HEK293 (cell line): ENCODE measurements at regions not wholly inside any gene's neighbourhood (a gene's known extent, or its start where the extent isn't known, plus 50 kb on each side); places are given as distances from the start of the nearest gene placed in this dataset.

Source experiments
- CTCF ChIA-PET: fragments of 350-600 bp; formaldehyde crosslinking; extraction: SDS; loops from one replicate; lab custom pipeline; 2021; ENCODE audit warnings: antibody characterized with exemption; lab: Yijun Ruan, JAX
- POLR2A ChIA-PET: fragments of 300-600 bp; formaldehyde crosslinking; extraction: SDS; loops from one replicate; lab custom pipeline; 2020; ENCODE audit warnings: antibody characterized with exemption, inconsistent platforms; lab: Yijun Ruan, JAX
- H3K27ac ChIP-seq: fragments of 200-500 bp; sonication (Bioruptor generic); 2 replicates; pipeline ENCODE4 v1.5.1; 2014; ENCODE audit warnings: low read depth, low read length, control low read depth, inconsistent platforms; ENCODE audit errors: extremely low read depth
- H3K36me3 ChIP-seq, 2 experiments: fragments of 200-500 bp in 1 of 2; sonication (Bioruptor generic) in 1 of 2; 1 replicate in 1 of 2; 2 replicates in 1 of 2; pipeline ENCODE4 v1.5.1; 2014 to 2017; ENCODE audit warnings: inconsistent platforms in 2 of 2, low read length in 2 of 2; ENCODE audit not compliant: control insufficient read depth in 2 of 2, insufficient read depth in 1 of 2
- H3K4me1 ChIP-seq: fragments of 200-500 bp; sonication (Bioruptor generic); 2 replicates; pipeline ENCODE4 v1.5.1; 2014; ENCODE audit warnings: mild to moderate bottlenecking, low read length, inconsistent platforms; ENCODE audit not compliant: control insufficient read depth, insufficient read depth
- H3K4me3 ChIP-seq: 2 replicates; pipeline ENCODE4 v1.5.1; 2011; ENCODE audit warnings: low read depth, mild to moderate bottlenecking, control low read depth, low read length, moderate library complexity
- H3K9me3 ChIP-seq: fragments of 200-500 bp; sonication (Bioruptor generic); 2 replicates; pipeline ENCODE4 v1.5.1; 2014; ENCODE audit warnings: low read depth, low read length, inconsistent platforms; ENCODE audit not compliant: control insufficient read depth, insufficient read depth
- BCL6B ChIP-seq: fragments of 450-650 bp; formaldehyde crosslinking; IDR thresholded peaks from 2 replicates; pipeline ENCODE4 v1.5.1; 2017; ENCODE audit warnings: missing biosample characterization, missing genetic modification characterization
- ELK4 ChIP-seq: IDR thresholded peaks from 2 replicates; pipeline ENCODE4 v1.6.1; 2011; ENCODE audit warnings: mild to moderate bottlenecking, low read depth, low read length, borderline replicate concordance
- GLIS2 ChIP-seq: fragments of 450-650 bp; formaldehyde crosslinking; IDR thresholded peaks from 2 replicates; pipeline ENCODE4 v1.5.1; 2016; ENCODE audit warnings: missing biosample characterization, missing genetic modification characterization
- INSM2 ChIP-seq: fragments of 450-650 bp; formaldehyde crosslinking; IDR thresholded peaks from 2 replicates; pipeline ENCODE4 v1.5.1; 2016; ENCODE audit warnings: missing biosample characterization, missing genetic modification characterization
- KLF8 ChIP-seq: fragments of 450-650 bp; formaldehyde crosslinking; IDR thresholded peaks from 2 replicates; pipeline ENCODE4 v1.5.1; 2016; ENCODE audit warnings: missing biosample characterization, missing genetic modification characterization
- PBX3 ChIP-seq: sonication (generic); formaldehyde crosslinking; IDR thresholded peaks from 2 replicates; pipeline ENCODE4 v1.8.1; 2022; ENCODE audit warnings: mild to moderate bottlenecking, moderate library complexity, missing genetic modification reagents
- RBAK ChIP-seq: fragments of 450-650 bp; formaldehyde crosslinking; IDR thresholded peaks from 2 replicates; pipeline ENCODE4 v1.5.1; 2016; ENCODE audit warnings: missing biosample characterization, missing genetic modification characterization
- REPIN1 ChIP-seq: fragments of 450-650 bp; formaldehyde crosslinking; IDR thresholded peaks from 2 replicates; pipeline ENCODE4 v1.5.1; 2017; ENCODE audit warnings: missing biosample characterization, missing genetic modification characterization, low read depth
- SETDB1 ChIP-seq: IDR thresholded peaks from one replicate; pipeline ENCODE4 v1.6.1; 2017; ENCODE audit warnings: mild to moderate bottlenecking, low read length, moderate library complexity, mixed read lengths; ENCODE audit not compliant: insufficient read length
- ZBTB1 ChIP-seq: fragments of 450-650 bp; formaldehyde crosslinking; IDR thresholded peaks from 2 replicates; pipeline ENCODE4 v1.5.1; 2016; ENCODE audit warnings: missing biosample characterization, missing genetic modification characterization
- ZBTB11 ChIP-seq: fragments of 450-650 bp; formaldehyde crosslinking; conservative IDR thresholded peaks from 2 replicates; pipeline ENCODE4 v1.5.1; 2016; ENCODE audit warnings: low read depth, missing biosample characterization, missing genetic modification characterization
- ZFP3 ChIP-seq: fragments of 450-650 bp; formaldehyde crosslinking; IDR thresholded peaks from 2 replicates; pipeline ENCODE4 v1.5.1; 2016; ENCODE audit warnings: low read depth, missing biosample characterization, missing genetic modification characterization
- ZNF114 ChIP-seq: fragments of 450-650 bp; formaldehyde crosslinking; IDR thresholded peaks from 2 replicates; pipeline ENCODE4 v1.5.0; 2017; ENCODE audit warnings: missing biosample characterization, missing genetic modification characterization
- ZNF121 ChIP-seq: fragments of 450-650 bp; formaldehyde crosslinking; IDR thresholded peaks from 2 replicates; pipeline ENCODE4 v1.5.1; 2016; ENCODE audit warnings: missing biosample characterization, missing genetic modification characterization
- ZNF138 ChIP-seq: fragments of 450-650 bp; formaldehyde crosslinking; IDR thresholded peaks from 2 replicates; pipeline ENCODE4 v1.5.1; 2016; ENCODE audit warnings: missing biosample characterization, missing genetic modification characterization, borderline replicate concordance
- ZNF16 ChIP-seq: fragments of 450-650 bp; formaldehyde crosslinking; IDR thresholded peaks from 2 replicates; pipeline ENCODE4 v1.5.1; 2016; ENCODE audit warnings: low read depth, missing biosample characterization, missing genetic modification characterization
- ZNF174 ChIP-seq: fragments of 450-650 bp; formaldehyde crosslinking; IDR thresholded peaks from 2 replicates; pipeline ENCODE4 v1.5.0; 2017; ENCODE audit warnings: missing biosample characterization, mild to moderate bottlenecking, missing genetic modification characterization
- ZNF2 ChIP-seq: fragments of 450-650 bp; formaldehyde crosslinking; IDR thresholded peaks from 2 replicates; pipeline ENCODE4 v1.5.1; 2016; ENCODE audit warnings: missing biosample characterization, missing genetic modification characterization
- ZNF266 ChIP-seq: fragments of 450-650 bp; formaldehyde crosslinking; IDR thresholded peaks from 2 replicates; pipeline ENCODE4 v1.5.1; 2016; ENCODE audit warnings: missing biosample characterization, missing genetic modification characterization, low read depth
- ZNF610 ChIP-seq: fragments of 450-650 bp; formaldehyde crosslinking; IDR thresholded peaks from 2 replicates; pipeline ENCODE4 v1.5.1; 2016; ENCODE audit warnings: missing biosample characterization, missing genetic modification characterization, borderline replicate concordance
- ZNF623 ChIP-seq: fragments of 450-650 bp; formaldehyde crosslinking; IDR thresholded peaks from 2 replicates; pipeline ENCODE4 v1.5.1; 2016; ENCODE audit warnings: missing biosample characterization, missing genetic modification characterization
- ZNF701 ChIP-seq: fragments of 450-650 bp; formaldehyde crosslinking; IDR thresholded peaks from 2 replicates; pipeline ENCODE4 v1.5.1; 2016; ENCODE audit warnings: missing biosample characterization, missing genetic modification characterization
- ZNF707 ChIP-seq: fragments of 450-650 bp; formaldehyde crosslinking; IDR thresholded peaks from 2 replicates; pipeline ENCODE4 v1.5.1; 2016; ENCODE audit warnings: missing biosample characterization, missing genetic modification characterization
- ZNF830 ChIP-seq: fragments of 450-650 bp; IDR thresholded peaks from 2 replicates; pipeline ENCODE4 v1.5.0; 2018; ENCODE audit warnings: missing biosample characterization, missing genetic modification characterization, low read depth, mild to moderate bottlenecking, moderate library complexity

- TF ChIP-seq ELK4: no peak
- TF ChIP-seq ZNF266: no peak
- TF ChIP-seq ZNF707 (tag by site-specific recombination): no peak
Measured at GRCh38 chr3:101149707-101150106, 156.5 kb upstream of the ABI3BP start (continued).

GRCh38 chr3:101149251-101149650, 156.0 kb upstream of the ABI3BP start:
- CTCF ChIA-PET: no interaction called here
- POLR2A ChIA-PET: no interaction called here

GRCh38 chr3:101148001-101148400, 154.8 kb upstream of the ABI3BP start:
- ChIA-PET CTCF (no interaction called here), POLR2A (no interaction called here)
- Histone ChIP-seq H3K9me3 (no peaks in the 10 kb centered on the region), H3K4me1 (no peaks in the 10 kb centered on the region), H3K4me3 (no peak overlapping the region), H3K36me3 (no peaks in the 10 kb centered on the region), H3K27ac (no peak overlapping the region)
- TF ChIP-seq INSM2 (tag by site-specific recombination) (no peak), ZNF121 (tag by site-specific recombination) (no peak), ZNF610 (tag by site-specific recombination) (no peak), RBAK (tag by site-specific recombination) (no peak)

More at GRCh38 chr3:101149251-101149650, 156.0 kb upstream of the ABI3BP start:
- Histone ChIP-seq H3K27ac (no peak overlapping the region), H3K4me1 (no peaks in the 10 kb centered on the region), H3K9me3 (no peaks in the 10 kb centered on the region), H3K4me3 (no peak overlapping the region), H3K36me3 (no peaks in the 10 kb centered on the region)
- no peak for TF ChIP-seq SETDB1
- TF ChIP-seq ZBTB11 (tag by site-specific recombination): no peak
- TF ChIP-seq ZNF16 (tag by site-specific recombination): no peak

GRCh38 chr3:101146946-101147345, 153.7 kb upstream of the ABI3BP start:
- Histone ChIP-seq H3K4me1 (no peaks in the 10 kb centered on the region), H3K4me3 (no peak overlapping the region), H3K27ac (no peak overlapping the region), H3K36me3 (no peaks in the 10 kb centered on the region), H3K9me3 (no peaks in the 10 kb centered on the region)
- ChIA-PET CTCF (no interaction called here), POLR2A (no interaction called here)
- TF ChIP-seq ZNF830 (tag by site-specific recombination) (no peak), ZBTB1 (tag by site-specific recombination) (no peak), ZNF701 (no peak), GLIS2 (no peak), BCL6B (no peak), ZNF138 (tag by site-specific recombination) (no peak), ZFP3 (tag by site-specific recombination) (no peak), KLF8 (no peak), ZNF174 (tag by site-specific recombination) (no peak), REPIN1 (tag by site-specific recombination) (no peak), ZNF114 (tag by site-specific recombination) (no peak), ZNF623 (no peak), ZNF2 (no peak), PBX3 (CRISPR knock-in tag) (no peak)
